Esophagus squamous epithelium (tissue), 5 donors: ENCODE measurements at regions not wholly inside any gene's neighbourhood (a gene's known extent, or its start where the extent isn't known, plus 50 kb on each side); places are given as distances from the start of the nearest gene placed in this dataset.

ENCODE experiments used
- DNase-seq: peaks from one replicate; lab custom pipeline; 2025; lab: John Stamatoyannopoulos, UW
- H3K27ac ChIP-seq, 4 donors: fragments of 200-600 bp; sonication (generic); one replicate each; pipeline ENCODE4 v1.5.1; 2016 to 2019; ENCODE audit warnings: mild to moderate bottlenecking in 1 of 4
- H3K27me3 ChIP-seq, 4 donors: fragments of 200-600 bp; sonication (generic); 1 replicate in 3 of 4; 2 replicates in 1 of 4; pipeline versions ENCODE4 v1.5.1 to v1.6.0; 2017 to 2021; ENCODE audit warnings: antibody characterized with exemption in 1 of 4
- H3K36me3 ChIP-seq, 3 donors: fragments of 200-600 bp; sonication (generic); one replicate each; pipeline ENCODE4 v1.5.1; 2016 to 2019
- H3K4me1 ChIP-seq, 3 donors: fragments of 200-600 bp; sonication (generic); one replicate each; pipeline ENCODE4 v1.5.1; 2017 to 2019
- H3K4me3 ChIP-seq, 4 donors: fragments of 200-600 bp; sonication (generic); 1 replicate in 3 of 4; 2 replicates in 1 of 4; pipeline ENCODE4 v1.5.1; 2016 to 2019; ENCODE audit warnings: mild to moderate bottlenecking in 2 of 4, moderate library complexity in 1 of 4
- H3K9me3 ChIP-seq, 3 donors: fragments of 200-600 bp; sonication (generic); one replicate each; pipeline ENCODE4 v1.5.1; 2016 to 2019
- POLR2A ChIP-seq, 4 donors: fragments of 450-650 bp; IDR thresholded peaks; one replicate each; pipeline ENCODE4 v1.6.1; 2017; ENCODE audit warnings: antibody characterized with exemption in 4 of 4, mild to moderate bottlenecking in 4 of 4, moderate library complexity in 3 of 4
- WGBS, 2 donors: methylation state at CpG; one replicate each; pipeline ENCODE4 v1.1.5; 2018; 5-methylcytosine and 5-hydroxymethylcytosine counted together
- intact Hi-C: fragments of 100-400 bp; cut with DNase I; formaldehyde crosslinking; loops from one replicate; pipeline ENCODE4 v1.15.0; 2022
- TF ChIP-seq, protein P1 (sequence below), 6 experiments: fragments of 450-650 bp in 4 of 6; fragments of 200-600 bp in 2 of 6; sonication (generic) in 2 of 6; IDR thresholded peaks; one replicate each; pipeline ENCODE4 v1.5.1; 2016 to 2019; ENCODE audit warnings: antibody characterized with exemption in 6 of 6, mild to moderate bottlenecking in 4 of 6, moderate library complexity in 4 of 6
- donor health status: DM: yes; HTN: yes; CAD: no.

DNA sequence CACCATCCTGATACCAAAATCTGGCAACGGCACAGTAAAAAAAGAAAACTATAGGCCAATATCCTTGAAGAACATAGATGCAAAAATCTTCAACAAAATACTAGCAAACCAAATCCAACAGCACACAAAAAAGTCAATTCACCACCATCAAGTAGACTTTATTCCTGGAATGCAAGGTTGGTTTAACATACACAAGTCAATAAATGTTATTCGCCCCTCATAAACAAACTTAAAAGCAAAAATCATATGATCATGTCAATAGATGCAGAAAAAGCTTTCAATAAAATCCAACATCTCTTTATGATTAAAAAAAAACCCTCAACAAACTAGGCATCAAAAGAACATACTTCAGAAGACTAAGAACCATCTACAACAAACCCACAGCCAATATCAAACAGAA lies 252.9 kb downstream of the UACA start:
- intact Hi-C loops: no loop called here
- no peaks in the 10 kb centered on the region for H3K27me3 ChIP-seq
- WGBS, 2 donors: 93 to 100% methylated on average over 2 of the region's 2 CpGs

GRCh38 chr15:70509731-70510143 lies 253.6 kb downstream of the UACA start:
- no peak for DNase-seq
- H3K27me3 ChIP-seq: no peaks in the 10 kb centered on the region
- no peak for TF ChIP-seq POLR2A (IDR thresholded peaks at IDR 0.05)
- TF ChIP-seq, protein P1, sequence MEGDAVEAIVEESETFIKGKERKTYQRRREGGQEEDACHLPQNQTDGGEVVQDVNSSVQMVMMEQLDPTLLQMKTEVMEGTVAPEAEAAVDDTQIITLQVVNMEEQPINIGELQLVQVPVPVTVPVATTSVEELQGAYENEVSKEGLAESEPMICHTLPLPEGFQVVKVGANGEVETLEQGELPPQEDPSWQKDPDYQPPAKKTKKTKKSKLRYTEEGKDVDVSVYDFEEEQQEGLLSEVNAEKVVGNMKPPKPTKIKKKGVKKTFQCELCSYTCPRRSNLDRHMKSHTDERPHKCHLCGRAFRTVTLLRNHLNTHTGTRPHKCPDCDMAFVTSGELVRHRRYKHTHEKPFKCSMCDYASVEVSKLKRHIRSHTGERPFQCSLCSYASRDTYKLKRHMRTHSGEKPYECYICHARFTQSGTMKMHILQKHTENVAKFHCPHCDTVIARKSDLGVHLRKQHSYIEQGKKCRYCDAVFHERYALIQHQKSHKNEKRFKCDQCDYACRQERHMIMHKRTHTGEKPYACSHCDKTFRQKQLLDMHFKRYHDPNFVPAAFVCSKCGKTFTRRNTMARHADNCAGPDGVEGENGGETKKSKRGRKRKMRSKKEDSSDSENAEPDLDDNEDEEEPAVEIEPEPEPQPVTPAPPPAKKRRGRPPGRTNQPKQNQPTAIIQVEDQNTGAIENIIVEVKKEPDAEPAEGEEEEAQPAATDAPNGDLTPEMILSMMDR (IDR thresholded peaks at IDR 0.05): no peak
- peaks cover 0 to 33% (median 14%) of the 10 kb centered on the region in 3 donors for H3K9me3 ChIP-seq
- peak overlapping the region; percentile 2 to 79 (median 46) for H3K27ac ChIP-seq
- H3K4me1 ChIP-seq: peaks cover 24 to 74% (median 38%) of the 10 kb centered on the region in 3 donors
- H3K4me3 ChIP-seq: no peak overlapping the region
- intact Hi-C loops: no loop called here
- 100% methylated on average over 1 of the region's 4 CpGs; no CpG with 5 or more reads in 1 of the 2 donors for WGBS, 2 donors
- H3K36me3 ChIP-seq: no peaks in the 10 kb centered on the region

More for the DNA sequence above, 252.9 kb downstream of the UACA start:
- H3K36me3 ChIP-seq: no peaks in the 10 kb centered on the region
- peaks cover 0 to 33% (median 14%) of the 10 kb centered on the region in 3 donors for H3K9me3 ChIP-seq
- H3K27ac ChIP-seq: peak overlapping the region in 3 of 4 donors; percentile 38 to 79 (median 53)
- H3K4me3 ChIP-seq: no peak overlapping the region
- peaks cover 17 to 71% (median 31%) of the 10 kb centered on the region in 3 donors for H3K4me1 ChIP-seq
- DNase-seq: no peak
- TF ChIP-seq, protein P1 (IDR thresholded peaks at IDR 0.05): no peak
- no peak for TF ChIP-seq POLR2A (IDR thresholded peaks at IDR 0.05)

GRCh38 chr15:70509282-70509662 lies 254.1 kb downstream of the UACA start:
- H3K4me3 ChIP-seq: no peak overlapping the region
- no peaks in the 10 kb centered on the region for H3K36me3 ChIP-seq
- TF ChIP-seq, protein P1 (IDR thresholded peaks at IDR 0.05): no peak
- TF ChIP-seq POLR2A (IDR thresholded peaks at IDR 0.05): no peak
- WGBS, 2 donors: 54 to 61% methylated on average over 1 to 2 of the region's 2 CpGs
- intact Hi-C loops: no loop called here
- no peaks in the 10 kb centered on the region for H3K27me3 ChIP-seq
- peaks cover 29 to 74% (median 41%) of the 10 kb centered on the region in 3 donors for H3K4me1 ChIP-seq
- no peak for DNase-seq
- peak overlapping the region; percentile 2 to 79 (median 46) for H3K27ac ChIP-seq
- peaks cover 0 to 33% (median 14%) of the 10 kb centered on the region in 3 donors for H3K9me3 ChIP-seq

DNA sequence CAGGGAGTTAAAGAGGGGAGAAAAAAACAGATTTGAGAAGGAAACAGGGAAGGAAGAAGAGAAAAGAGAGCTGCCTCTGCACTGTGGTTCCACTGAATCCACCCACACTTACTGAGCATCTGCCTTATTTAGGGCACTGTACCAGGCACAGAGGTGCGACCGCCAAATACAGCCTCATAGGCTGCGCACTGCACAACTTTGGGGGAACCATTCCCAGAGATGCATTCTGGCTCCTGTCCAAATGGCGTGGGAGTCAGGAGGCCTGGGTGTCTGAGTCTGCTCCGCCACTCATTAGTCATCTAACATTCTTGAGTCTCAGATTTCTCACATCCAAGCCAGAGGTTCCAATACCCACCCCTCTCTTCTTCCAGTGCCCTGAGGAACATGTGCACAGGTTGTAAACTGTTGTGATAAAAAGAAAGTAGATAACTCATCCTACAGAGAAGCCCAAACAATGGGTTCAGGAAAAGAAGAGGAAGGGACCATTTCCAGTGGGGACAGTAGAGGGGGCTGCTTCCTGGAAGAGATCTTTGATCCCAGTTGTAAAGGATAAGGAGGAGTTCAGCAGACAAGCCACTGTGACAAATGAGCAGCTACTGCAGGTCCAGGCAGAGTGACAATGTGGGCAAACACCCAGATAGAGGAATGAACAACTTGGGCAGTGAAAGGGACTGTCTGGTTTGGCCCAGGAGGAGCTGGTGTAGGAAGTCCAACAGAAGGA lies 254.6 kb downstream of the UACA start:
- H3K27me3 ChIP-seq: no peaks in the 10 kb centered on the region
- TF ChIP-seq, protein P1 (IDR thresholded peaks at IDR 0.05): no peak
- TF ChIP-seq POLR2A (IDR thresholded peaks at IDR 0.05): no peak
- peak overlapping the region; percentile 38 to 79 (median 46) for H3K27ac ChIP-seq
- H3K4me1 ChIP-seq: peaks cover 34 to 74% (median 44%) of the 10 kb centered on the region in 3 donors
- DNase-seq: no peak
- H3K36me3 ChIP-seq: no peaks in the 10 kb centered on the region
- H3K4me3 ChIP-seq: no peak overlapping the region
- H3K9me3 ChIP-seq: peaks cover 0 to 33% (median 14%) of the 10 kb centered on the region in 3 donors
- WGBS, 2 donors: 18 to 39% methylated on average over 3 to 4 of the region's 5 CpGs
- intact Hi-C loops: no loop called here

- WGBS, 2 donors: 50 to 54% methylated on average over 1 of the region's 1 CpG
- H3K9me3 ChIP-seq: peaks cover 0 to 33% (median 14%) of the 10 kb centered on the region in 3 donors
- H3K4me1 ChIP-seq: peaks cover 40 to 74% (median 47%) of the 10 kb centered on the region in 3 donors
- no peaks in the 10 kb centered on the region for H3K27me3 ChIP-seq
- no peak overlapping the region for H3K4me3 ChIP-seq
- H3K27ac ChIP-seq: peak overlapping the region; percentile 38 to 79 (median 46)
- H3K36me3 ChIP-seq: no peaks in the 10 kb centered on the region
- intact Hi-C loops: no loop called here
- no peak for TF ChIP-seq POLR2A (IDR thresholded peaks at IDR 0.05)
- TF ChIP-seq, protein P1 (IDR thresholded peaks at IDR 0.05): no peak
- no peak for DNase-seq
These were observed 255.5 kb downstream of the UACA start for GRCh38 chr15:70507772-70508371.
